Activated T-cell treated with anti-CD3 and anti-CD28 coated beads, Interleukin-2, amount 50 U/mL, for 1 hour (primary cell): ENCODE measurements at regions not wholly inside any gene's neighbourhood (a gene's known extent, or its start where the extent isn't known, plus 50 kb on each side); places are given as distances from the start of the nearest gene placed in this dataset.

Source experiments
- DNase-seq: peaks from one replicate; pipeline ENCODE4 v3.0.0-alpha.2; 2020

GRCh38 chr6:22078802-22079545, 217.9 kb downstream of the PRL start:
- no peak for DNase-seq

- DNase-seq = no peak
Measured at GRCh38 chr6:22079783-22080182, 217.1 kb downstream of the PRL start.

GRCh38 chr6:22081709-22082108, 215.1 kb downstream of the PRL start:
- DNase-seq = no peak

- DNase-seq = no peak
Measured at GRCh38 chr6:22082218-22082617, 214.6 kb downstream of the PRL start.

- no peak for DNase-seq
Measured at GRCh38 chr6:22083119-22083518, 213.7 kb downstream of the PRL start.

- no peak for DNase-seq
Measured at GRCh38 chr6:22087960-22088706, 208.7 kb downstream of the PRL start.

- DNase-seq = no peak
Measured at GRCh38 chr6:22091424-22091948, 205.3 kb downstream of the PRL start.

- no peak for DNase-seq
Measured at GRCh38 chr6:22095836-22096235, 201.0 kb downstream of the PRL start.

GRCh38 chr6:22098601-22099031, 198.2 kb downstream of the PRL start:
- no peak for DNase-seq

GRCh38 chr6:22099231-22099630, 197.6 kb downstream of the PRL start:
- no peak for DNase-seq

GRCh38 chr6:22099923-22100322, 196.9 kb downstream of the PRL start:
- no peak for DNase-seq

- no peak for DNase-seq
Measured at GRCh38 chr6:22101163-22101562, 195.7 kb downstream of the PRL start.

GRCh38 chr6:22102671-22103070, 194.2 kb downstream of the PRL start:
- no peak for DNase-seq

- no peak for DNase-seq
Measured at GRCh38 chr6:22106451-22106850, 190.4 kb downstream of the PRL start.

GRCh38 chr6:22106961-22107360, 189.9 kb downstream of the PRL start:
- no peak for DNase-seq

- DNase-seq = no peak
Measured at GRCh38 chr6:22108199-22108598, 188.6 kb downstream of the PRL start.

GRCh38 chr6:22110061-22110460, 186.8 kb downstream of the PRL start:
- DNase-seq = no peak

GRCh38 chr6:22112461-22112860, 184.4 kb downstream of the PRL start:
- DNase-seq = no peak

- no peak for DNase-seq
Measured at GRCh38 chr6:22113026-22113766, 183.6 kb downstream of the PRL start.

- DNase-seq = no peak
Measured at GRCh38 chr6:22115559-22115958, 181.3 kb downstream of the PRL start.

GRCh38 chr6:22117631-22118030, 179.2 kb downstream of the PRL start:
- no peak for DNase-seq

- DNase-seq = no peak
Measured at GRCh38 chr6:22119500-22119899, 177.3 kb downstream of the PRL start.

GRCh38 chr6:22124756-22125155, 172.1 kb downstream of the PRL start:
- DNase-seq = no peak

- no peak for DNase-seq
Measured at GRCh38 chr6:22126910-22127309, 169.9 kb downstream of the PRL start.
